NB4 (cell line): ENCODE measurements at regions not wholly inside any gene's neighbourhood (a gene's known extent, or its start where the extent isn't known, plus 50 kb on each side); places are given as distances from the start of the nearest gene placed in this dataset.

Source experiments
- DNase-seq: peaks from one replicate; pipeline ENCODE4 v3.0.0; 2010; ENCODE audit warnings: low read depth
- H3K4me3 ChIP-seq: one replicate; pipeline ENCODE4 v1.5.1; 2011; ENCODE audit warnings: mild to moderate bottlenecking, low read depth, low read length, moderate library complexity
- CTCF ChIP-seq: IDR thresholded peaks from one replicate; pipeline ENCODE4 v1.5.1; 2012; ENCODE audit warnings: low read depth, low read length
- MAX ChIP-seq: IDR thresholded peaks from 2 replicates; pipeline ENCODE4 v1.6.1; 2011; ENCODE audit warnings: low read depth, low read length
- MYC ChIP-seq: IDR thresholded peaks from 2 replicates; pipeline ENCODE4 v1.6.1; 2011; ENCODE audit warnings: low read depth, low read length
- POLR2A ChIP-seq: IDR thresholded peaks from 2 replicates; pipeline ENCODE4 v1.6.1; 2011; ENCODE audit warnings: mild to moderate bottlenecking; ENCODE audit not compliant: insufficient read length; ENCODE audit errors: extremely low read depth

GRCh38 chrX:69255441-69256290, 90.4 kb upstream of the PJA1 start:
- TF ChIP-seq MYC (no peak), MAX (no peak), POLR2A (no peak), CTCF (no peak)
- DNase-seq = no peak
- no peak overlapping the region for H3K4me3 ChIP-seq

GRCh38 chrX:69253821-69254220, 88.6 kb upstream of the PJA1 start:
- no peak for DNase-seq
- H3K4me3 ChIP-seq = no peak overlapping the region
- TF ChIP-seq CTCF (no peak), MAX (no peak), MYC (no peak), POLR2A (no peak)

- H3K4me3 ChIP-seq = no peak overlapping the region
- TF ChIP-seq POLR2A (no peak), MAX (no peak), MYC (no peak), CTCF (no peak)
- no peak for DNase-seq
These were observed 78.0 kb upstream of the PJA1 start for GRCh38 chrX:69243276-69243675.

- DNase-seq = no peak
- H3K4me3 ChIP-seq = no peak overlapping the region
- no peak for TF ChIP-seq MAX
- no peak for TF ChIP-seq CTCF
- no peak for TF ChIP-seq POLR2A
- no peak for TF ChIP-seq MYC
These were observed 73.6 kb upstream of the PJA1 start for GRCh38 chrX:69238887-69239231.

- no peak for TF ChIP-seq MAX
- TF ChIP-seq CTCF = no peak
- no peak for TF ChIP-seq POLR2A
- no peak for TF ChIP-seq MYC
- no peak overlapping the region for H3K4me3 ChIP-seq
- no peak for DNase-seq
These were observed 73.0 kb upstream of the PJA1 start for GRCh38 chrX:69238114-69238886.
